Myocyte (in vitro differentiated cells): ENCODE measurements at regions not wholly inside any gene's neighbourhood (a gene's known extent, or its start where the extent isn't known, plus 50 kb on each side); places are given as distances from the start of the nearest gene placed in this dataset.

Experiments used
- DNase-seq: peaks from one replicate; pipeline ENCODE4 v3.0.0-alpha.2; 2012; ENCODE audit warnings: low read depth

GRCh38 chr6:22668307-22668706 lies 98.9 kb downstream of the HDGFL1 start:
- no peak for DNase-seq

GRCh38 chr6:22668717-22669116 lies 99.4 kb downstream of the HDGFL1 start:
- DNase-seq = no peak

- no peak for DNase-seq
These were observed 101.2 kb downstream of the HDGFL1 start for GRCh38 chr6:22670605-22671004.

GRCh38 chr6:22673474-22673873 lies 104.1 kb downstream of the HDGFL1 start:
- DNase-seq = no peak

- no peak for DNase-seq
These were observed 111.6 kb downstream of the HDGFL1 start for GRCh38 chr6:22680950-22681349.

GRCh38 chr6:22681761-22682160 lies 112.4 kb downstream of the HDGFL1 start:
- DNase-seq = no peak

- DNase-seq = no peak
These were observed 113.6 kb downstream of the HDGFL1 start for GRCh38 chr6:22682979-22683378.

GRCh38 chr6:22690446-22690845 lies 121.1 kb downstream of the HDGFL1 start:
- DNase-seq = no peak

GRCh38 chr6:22694092-22694724 lies 124.8 kb downstream of the HDGFL1 start:
- no peak for DNase-seq

GRCh38 chr6:22696481-22696880 lies 127.1 kb downstream of the HDGFL1 start:
- no peak for DNase-seq

- DNase-seq = no peak
These were observed 127.9 kb downstream of the HDGFL1 start for GRCh38 chr6:22697306-22697705.

- DNase-seq = peak; percentile 57
These were observed 129.8 kb downstream of the HDGFL1 start for GRCh38 chr6:22699151-22699550.

- no peak for DNase-seq
These were observed 137.3 kb downstream of the HDGFL1 start for GRCh38 chr6:22706651-22707050.

GRCh38 chr6:22708469-22708868 lies 139.1 kb downstream of the HDGFL1 start:
- DNase-seq = no peak

- no peak for DNase-seq
These were observed 140.4 kb downstream of the HDGFL1 start for GRCh38 chr6:22709803-22710202.

GRCh38 chr6:22716721-22717120 lies 147.4 kb downstream of the HDGFL1 start:
- DNase-seq = no peak

GRCh38 chr6:22717915-22718314 lies 148.5 kb downstream of the HDGFL1 start:
- peak; percentile 91 for DNase-seq

- no peak for DNase-seq
These were observed 153.5 kb downstream of the HDGFL1 start for GRCh38 chr6:22722913-22723312.

GRCh38 chr6:22726966-22727365 lies 157.6 kb downstream of the HDGFL1 start:
- DNase-seq = no peak

- DNase-seq = no peak
These were observed 158.3 kb downstream of the HDGFL1 start for GRCh38 chr6:22727710-22728109.

- DNase-seq = peak; percentile 71
These were observed 163.0 kb downstream of the HDGFL1 start for GRCh38 chr6:22732176-22732970.

- DNase-seq = no peak
These were observed 167.4 kb downstream of the HDGFL1 start for GRCh38 chr6:22736740-22737139.

GRCh38 chr6:22737331-22737730 lies 168.0 kb downstream of the HDGFL1 start:
- DNase-seq = peak; percentile 72
